Mesendoderm (in vitro differentiated cells): ENCODE measurements at regions not wholly inside any gene's neighbourhood (a gene's known extent, or its start where the extent isn't known, plus 50 kb on each side); places are given as distances from the start of the nearest gene placed in this dataset.
"Not testable (repeated sequence)": the region's sequence is repeated elsewhere in the genome, so short reads cannot be mapped to it uniquely, and the experiment has no call there.

Experiments used
- DNase-seq: peaks from one replicate; pipeline ENCODE4 v3.0.0; 2013
- H2AK5ac ChIP-seq: 2 replicates; pipeline ENCODE4 v1.6.1; 2013; ENCODE audit warnings: low read length, inconsistent platforms
- H2BK120ac ChIP-seq: 2 replicates; pipeline ENCODE4 v1.6.1; 2013; ENCODE audit warnings: low read depth, mild to moderate bottlenecking, low read length, moderate library complexity, mixed read lengths
- H2BK15ac ChIP-seq: replicated peaks from 2 replicates; pipeline ENCODE4 v1.6.1; 2013; ENCODE audit warnings: low read depth, mild to moderate bottlenecking, moderate library complexity
- H2BK5ac ChIP-seq: 2 replicates; pipeline ENCODE4 v1.6.1; 2013; ENCODE audit warnings: low read length, inconsistent platforms
- H3K18ac ChIP-seq: 2 replicates; pipeline ENCODE4 v1.6.1; 2013; ENCODE audit warnings: mild to moderate bottlenecking, low read length, mixed read lengths
- H3K23ac ChIP-seq: one replicate; pipeline ENCODE4 v1.6.1; 2013; ENCODE audit warnings: low read length
- H3K27ac ChIP-seq: 2 replicates; pipeline ENCODE4 v1.5.1; 2013; ENCODE audit warnings: low read depth, mild to moderate bottlenecking, inconsistent platforms, low read length, moderate library complexity
- H3K27me3 ChIP-seq: 2 replicates; pipeline ENCODE4 v1.6.1; 2013; ENCODE audit warnings: low read length, control low read depth, mild to moderate bottlenecking, inconsistent platforms; ENCODE audit not compliant: insufficient read depth, poor library complexity
- H3K36me3 ChIP-seq: 2 replicates; pipeline ENCODE4 v1.6.1; 2013; ENCODE audit warnings: low read length, inconsistent platforms; ENCODE audit not compliant: control insufficient read depth, insufficient read depth
- H3K4ac ChIP-seq: one replicate; pipeline ENCODE4 v1.6.1; 2013; ENCODE audit warnings: low read depth, mild to moderate bottlenecking, low read length, moderate library complexity
- H3K4me1 ChIP-seq: 2 replicates; pipeline ENCODE4 v1.6.1; 2013; ENCODE audit warnings: low read depth, low read length, inconsistent platforms; ENCODE audit not compliant: control insufficient read depth
- H3K4me2 ChIP-seq: 2 replicates; pipeline ENCODE4 v1.6.1; 2013; ENCODE audit warnings: low read length
- H3K4me3 ChIP-seq: 2 replicates; pipeline ENCODE4 v1.5.1; 2013; ENCODE audit warnings: mild to moderate bottlenecking, low read length
- H3K56ac ChIP-seq: one replicate; pipeline ENCODE4 v1.6.1; 2013; ENCODE audit warnings: low read length
- H3K79me1 ChIP-seq: 2 replicates; pipeline ENCODE4 v1.6.1; 2013; ENCODE audit warnings: low read length, inconsistent platforms
- H3K79me2 ChIP-seq: 2 replicates; pipeline ENCODE4 v1.6.1; 2013; ENCODE audit warnings: mild to moderate bottlenecking, low read length; ENCODE audit not compliant: control insufficient read depth, insufficient read depth
- H3K9ac ChIP-seq: 2 replicates; pipeline ENCODE4 v1.6.1; 2013; ENCODE audit warnings: low read length, inconsistent platforms
- H4K5ac ChIP-seq: one replicate; pipeline ENCODE4 v1.6.1; 2013; ENCODE audit warnings: low read length
- H4K8ac ChIP-seq: one replicate; pipeline ENCODE4 v1.6.1; 2013; ENCODE audit warnings: low read depth, mild to moderate bottlenecking, control low read depth, low read length, moderate library complexity
- WGBS: extraction: QIAGEN DNeasy Blood & Tissue Kit; methylation state at CpG from one replicate; pipeline ENCODE4 v1.1.7; 2013; ENCODE audit warnings: low lambda C conversion rate, missing lambda C conversion rate; ENCODE audit not compliant: insufficient coverage; ENCODE audit errors: extremely low coverage; 5-methylcytosine and 5-hydroxymethylcytosine counted together

GRCh38 chr14:98008381-98009113 is 1211.4 kb downstream of the VRK1 start:
- WGBS = no CpG with 5 or more reads among the region's 4 CpGs
- no peak overlapping the region for H2BK15ac ChIP-seq
- no peak overlapping the region for H3K4me2 ChIP-seq

GRCh38 chr14:98009177-98009576 is 1212.0 kb downstream of the VRK1 start:
- not testable (repeated sequence) for H3K23ac ChIP-seq, H2BK5ac ChIP-seq, H3K79me1 ChIP-seq, H3K4me3 ChIP-seq, H3K56ac ChIP-seq, H2AK5ac ChIP-seq, DNase-seq, H3K4ac ChIP-seq, H3K79me2 ChIP-seq, H3K18ac ChIP-seq, H4K5ac ChIP-seq, H4K8ac ChIP-seq, H3K36me3 ChIP-seq, H3K9ac ChIP-seq, H3K4me2 ChIP-seq, H3K27me3 ChIP-seq, H2BK120ac ChIP-seq, H3K4me1 ChIP-seq, H2BK15ac ChIP-seq, H3K27ac ChIP-seq
- no CpG with 5 or more reads among the region's 3 CpGs for WGBS

More at GRCh38 chr14:98008381-98009113, 1211.4 kb downstream of the VRK1 start:
- DNase-seq = no peak
- Histone ChIP-seq H3K4me1 (no peaks in the 10 kb centered on the region), H3K79me2 (no peaks in the 10 kb centered on the region), H3K4ac (no peak overlapping the region), H3K36me3 (no peaks in the 10 kb centered on the region), H3K18ac (no peak overlapping the region), H3K4me3 (no peak overlapping the region), H3K23ac (no peak overlapping the region), H4K5ac (no peak overlapping the region), H3K27ac (no peak overlapping the region), H2BK5ac (no peak overlapping the region), H4K8ac (no peak overlapping the region), H2BK120ac (no peak overlapping the region), H3K27me3 (no peaks in the 10 kb centered on the region), H3K9ac (no peak overlapping the region), H3K56ac (no peak overlapping the region), H2AK5ac (no peak overlapping the region), H3K79me1 (no peaks in the 10 kb centered on the region)

GRCh38 chr14:98010784-98011183 is 1213.6 kb downstream of the VRK1 start:
- Histone ChIP-seq H3K36me3 (no peaks in the 10 kb centered on the region), H3K4me2 (no peak overlapping the region), H3K4me1 (no peaks in the 10 kb centered on the region), H2AK5ac (no peak overlapping the region), H3K4ac (no peak overlapping the region), H2BK5ac (no peak overlapping the region), H4K5ac (no peak overlapping the region), H2BK15ac (no peak overlapping the region), H2BK120ac (no peak overlapping the region), H3K27ac (no peak overlapping the region), H3K9ac (no peak overlapping the region), H3K4me3 (no peak overlapping the region), H3K56ac (no peak overlapping the region), H3K18ac (no peak overlapping the region), H3K79me1 (no peaks in the 10 kb centered on the region), H3K79me2 (no peaks in the 10 kb centered on the region), H3K23ac (no peak overlapping the region), H3K27me3 (no peaks in the 10 kb centered on the region), H4K8ac (no peak overlapping the region)
- no peak for DNase-seq
- no CpG with 5 or more reads among the region's 2 CpGs for WGBS

GRCh38 chr14:98014851-98015615 is 1217.9 kb downstream of the VRK1 start:
- Histone ChIP-seq H3K27me3 (no peaks in the 10 kb centered on the region), H3K9ac (no peak overlapping the region), H3K27ac (no peak overlapping the region), H3K4me2 (no peak overlapping the region), H2AK5ac (no peak overlapping the region), H4K8ac (no peak overlapping the region), H3K23ac (no peak overlapping the region), H3K79me1 (no peaks in the 10 kb centered on the region), H3K4ac (no peak overlapping the region), H3K36me3 (no peaks in the 10 kb centered on the region), H2BK5ac (no peak overlapping the region), H3K56ac (no peak overlapping the region), H3K4me3 (no peak overlapping the region), H2BK15ac (no peak overlapping the region), H3K4me1 (no peaks in the 10 kb centered on the region), H3K18ac (no peak overlapping the region), H2BK120ac (no peak overlapping the region), H4K5ac (no peak overlapping the region), H3K79me2 (no peaks in the 10 kb centered on the region)
- WGBS = no CpG with 5 or more reads among the region's 3 CpGs
- DNase-seq = no peak

GRCh38 chr14:98015921-98016320 is 1218.7 kb downstream of the VRK1 start:
- Histone ChIP-seq H2BK120ac (no peak overlapping the region), H3K4me3 (no peak overlapping the region), H3K23ac (no peak overlapping the region), H3K36me3 (no peaks in the 10 kb centered on the region), H3K27ac (no peak overlapping the region), H3K79me2 (no peaks in the 10 kb centered on the region), H3K18ac (no peak overlapping the region), H3K56ac (no peak overlapping the region), H3K4me1 (no peaks in the 10 kb centered on the region), H4K5ac (no peak overlapping the region), H3K79me1 (no peaks in the 10 kb centered on the region), H4K8ac (no peak overlapping the region), H2BK5ac (no peak overlapping the region), H3K27me3 (no peaks in the 10 kb centered on the region), H3K9ac (no peak overlapping the region), H3K4ac (no peak overlapping the region), H3K4me2 (no peak overlapping the region), H2AK5ac (no peak overlapping the region), H2BK15ac (no peak overlapping the region)
- no CpG with 5 or more reads among the region's 2 CpGs for WGBS
- DNase-seq = no peak
